HepG2 (cell line): ENCODE measurements at regions not wholly inside any gene's neighbourhood (a gene's known extent, or its start where the extent isn't known, plus 50 kb on each side); places are given as distances from the start of the nearest gene placed in this dataset.

Experiments
- ATAC-seq: fragments of 200-7000 bp; cut with Tn5 transposase; 3 replicates; pipeline ENCODE4 v1.9.1; 2020; ENCODE audit warnings: mild to moderate bottlenecking, moderate library complexity
- BruUV-seq: library from RNA; stranded (reverse); fragments of 400-500 nt; replicated peaks from 2 replicates; lab custom pipeline; 2021; lab: Mats Ljungman, UMichigan
- CTCF ChIA-PET: fragments of 300-600 bp; formaldehyde crosslinking; extraction: SDS; loops from one replicate; lab custom pipeline; 2021; ENCODE audit warnings: low total read pairs, inconsistent platforms, low intra/inter-chr PET ratio; lab: Yijun Ruan, JAX
- POLR2A ChIA-PET: fragments of 350-600 bp; sonication (Branson Sonifier 250); formaldehyde crosslinking; loops from one replicate; lab custom pipeline; 2020; ENCODE audit warnings: antibody characterized with exemption, inconsistent platforms; lab: Yijun Ruan, JAX
- DNase-seq: peaks from one replicate; pipeline ENCODE4 v3.0.0-alpha.2; 2015; ENCODE audit warnings: low spot score
- FAIRE-seq: peaks from 3 replicates; lab custom pipeline; 2011; peaks lifted over from hg19 to GRCh38; lab: Jason Lieb, UNC
- H2AFZ ChIP-seq: one replicate; pipeline ENCODE4 v1.6.1; 2011; ENCODE audit warnings: low read length, inconsistent platforms
- H3K27ac ChIP-seq: fragments of 300-600 bp; 3 replicates; pipeline ENCODE4 v1.8.0; 2011; ENCODE audit warnings: mixed run types, mild to moderate bottlenecking, mixed read lengths, low read length, inconsistent platforms; ENCODE audit not compliant: insufficient read depth; ENCODE audit errors: extremely low read length
- H3K27me3 ChIP-seq, 2 experiments: fragments of 200-600 bp in 1 of 2; 2 replicates in 1 of 2; 3 replicates in 1 of 2; pipeline versions ENCODE4 v1.6.0 to v1.8.0; 2011; ENCODE audit warnings: low read length in 2 of 2, mild to moderate bottlenecking in 2 of 2, moderate library complexity in 2 of 2, inconsistent platforms in 1 of 2; ENCODE audit not compliant: insufficient read depth in 2 of 2, control insufficient read depth in 1 of 2
- H3K36me3 ChIP-seq, 2 experiments: fragments of 200-600 bp in 1 of 2; replicated peaks in 1 of 2; 2 replicates in 1 of 2; 3 replicates in 1 of 2; pipeline versions ENCODE4 v1.5.1 to v1.8.0; 2011; ENCODE audit warnings: low read length in 2 of 2, inconsistent platforms in 1 of 2; ENCODE audit not compliant: insufficient read depth in 2 of 2, control insufficient read depth in 1 of 2
- H3K4me1 ChIP-seq: 2 replicates; pipeline ENCODE4 v1.5.1; 2012; ENCODE audit warnings: low read length, inconsistent platforms; ENCODE audit not compliant: insufficient read depth
- H3K4me2 ChIP-seq: 2 replicates; pipeline ENCODE4 v1.6.0; 2011; ENCODE audit warnings: low read depth, low read length, inconsistent platforms
- H3K4me3 ChIP-seq, 3 experiments: fragments of 200-600 bp in 1 of 3; sonication (generic), shearing (Covaris generic) in 1 of 3; replicated peaks in 1 of 3; 2 replicates each; pipeline ENCODE4 v1.5.1; 2011 to 2016; ENCODE audit warnings: low read length in 3 of 3, inconsistent platforms in 2 of 3, low read depth in 2 of 3, mild to moderate bottlenecking in 2 of 3, control low read depth in 1 of 3, mixed read lengths in 1 of 3; ENCODE audit not compliant: insufficient read depth in 1 of 3
- H3K79me2 ChIP-seq: one replicate; pipeline ENCODE4 v1.6.1; 2011; ENCODE audit warnings: low read length, inconsistent platforms; ENCODE audit not compliant: insufficient read depth
- H3K9ac ChIP-seq: 2 replicates; pipeline ENCODE4 v1.6.0; 2011; ENCODE audit warnings: mild to moderate bottlenecking, low read depth, low read length, inconsistent platforms; ENCODE audit not compliant: insufficient read depth
- H3K9me3 ChIP-seq: 2 replicates; pipeline ENCODE4 v1.5.1; 2012; ENCODE audit warnings: mild to moderate bottlenecking, low read length
- H4K20me1 ChIP-seq: 2 replicates; pipeline ENCODE4 v1.6.0; 2011; ENCODE audit warnings: inconsistent platforms, mild to moderate bottlenecking, low read length, moderate library complexity; ENCODE audit not compliant: insufficient read depth
- ATF3 ChIP-seq: sonication (generic); formaldehyde crosslinking; IDR thresholded peaks from 2 replicates; pipeline ENCODE4 v1.4.0; 2020; ENCODE audit warnings: missing genetic modification reagents
- GLI4 ChIP-seq: sonication (generic); formaldehyde crosslinking; IDR thresholded peaks from 2 replicates; pipeline ENCODE4 v1.5.1; 2020; ENCODE audit warnings: missing genetic modification reagents, mild to moderate bottlenecking, moderate library complexity, borderline replicate concordance
- NCOA1 ChIP-seq: sonication (generic); formaldehyde crosslinking; IDR thresholded peaks from 2 replicates; pipeline ENCODE4 v1.9.0; 2021; ENCODE audit warnings: missing genetic modification reagents
- PTBP1 ChIP-seq: fragments of 200-400 bp; formaldehyde crosslinking; IDR thresholded peaks from 2 replicates; pipeline ENCODE4 v1.6.1; 2018; ENCODE audit warnings: low read length, low read depth; ENCODE audit not compliant: poor library complexity, severe bottlenecking
- SNRNP70 ChIP-seq: fragments of 200-400 bp; formaldehyde crosslinking; IDR thresholded peaks from 2 replicates; pipeline ENCODE4 v1.6.1; 2017; ENCODE audit warnings: mild to moderate bottlenecking, low read depth, low read length, moderate library complexity
- SP140L ChIP-seq: sonication (generic); formaldehyde crosslinking; IDR thresholded peaks from 2 replicates; pipeline ENCODE4 v1.4.0; 2020; ENCODE audit warnings: missing genetic modification reagents, borderline replicate concordance
- TEAD3 ChIP-seq: optimal IDR thresholded peaks from 2 replicates; pipeline ENCODE3; 2016; ENCODE audit warnings: borderline replicate concordance
- TSC22D2 ChIP-seq: sonication (generic); formaldehyde crosslinking; IDR thresholded peaks from 2 replicates; pipeline ENCODE4 v1.5.1; 2020; ENCODE audit warnings: missing genetic modification reagents, mild to moderate bottlenecking, borderline replicate concordance
- ZKSCAN1 ChIP-seq: fragments of 150-350 bp; IDR thresholded peaks from 2 replicates; pipeline ENCODE4 v1.6.1; 2014; ENCODE audit warnings: low read length
- ZNF337 ChIP-seq: sonication (generic); formaldehyde crosslinking; IDR thresholded peaks from 2 replicates; pipeline ENCODE4 v1.5.1; 2020; ENCODE audit warnings: missing genetic modification reagents, low read depth, mild to moderate bottlenecking, borderline replicate concordance
- ZNF558 ChIP-seq: sonication (generic); formaldehyde crosslinking; IDR thresholded peaks from 2 replicates; pipeline ENCODE4 v1.9.0; 2022; ENCODE audit warnings: mild to moderate bottlenecking, missing genetic modification reagents, borderline replicate concordance
- ZNF562 ChIP-seq: sonication (generic); formaldehyde crosslinking; IDR thresholded peaks from 2 replicates; pipeline ENCODE4 v1.8.0; 2022; ENCODE audit warnings: missing genetic modification reagents, borderline replicate concordance
- ZNF724P ChIP-seq: sonication (generic); formaldehyde crosslinking; IDR thresholded peaks from 2 replicates; pipeline ENCODE4 v1.8.0; 2022; ENCODE audit warnings: missing genetic modification reagents, borderline replicate concordance
- WGBS: methylation state at CpG from one replicate; pipeline ENCODE4 v1.1.6; 2017; ENCODE audit warnings: low lambda C conversion rate; 5-methylcytosine and 5-hydroxymethylcytosine counted together
- in situ Hi-C: cut with HindIII; loops from 2 replicates; pipeline ENCODE4 v1.10.0; 2017; ENCODE audit warnings: low pct_unique_long_range_greater_than_20kb; ENCODE audit not compliant: extremely low pct_ligation_motif_present
- intact Hi-C: fragments of 100-400 bp; cut with micrococcal nuclease; formaldehyde crosslinking; loops from one replicate; pipeline ENCODE4 v1.10.0; 2022; ENCODE audit not compliant: unreplicated experiment
- TF ChIP-seq, protein P1 (sequence below): sonication (generic); formaldehyde crosslinking; IDR thresholded peaks from 2 replicates; pipeline ENCODE4 v1.4.0; 2020; ENCODE audit warnings: missing genetic modification reagents

DNA sequence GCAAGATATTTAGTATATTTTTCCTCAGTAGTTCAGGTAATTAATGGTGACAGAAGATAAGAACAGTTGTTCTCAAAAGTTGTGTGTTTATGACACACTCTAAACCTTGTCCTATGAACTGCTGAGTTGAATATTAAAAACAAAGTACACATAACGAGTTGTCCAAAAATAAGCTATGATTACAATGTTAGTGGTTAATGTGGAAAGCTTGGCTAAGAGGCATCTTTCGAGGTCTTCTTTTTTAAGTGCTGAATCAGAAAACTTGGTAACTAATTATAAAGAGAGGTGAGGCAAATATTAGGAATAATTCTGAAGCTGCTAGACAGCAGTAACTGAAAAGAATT, 1088.7 kb downstream of the SUCLG1 start (continued):
- TF ChIP-seq ZNF337 (no peak), ZNF562 (CRISPR knock-in tag) (no peak), NCOA1 (CRISPR knock-in tag) (no peak), SNRNP70 (no peak), ZNF558 (CRISPR knock-in tag) (no peak), TSC22D2 (no peak)

GRCh38 chr2:83369601-83370418, 1089.3 kb downstream of the SUCLG1 start:
- ChIA-PET CTCF (no interaction called here), POLR2A (no interaction called here)
- no peak overlapping the region for H3K27ac ChIP-seq
- H2AFZ ChIP-seq = no peak overlapping the region
- no peaks in the 10 kb centered on the region for H4K20me1 ChIP-seq
- H3K9ac ChIP-seq = no peak overlapping the region
- no peak overlapping the region for H3K4me2 ChIP-seq
- DNase-seq = no peak
- no TSS peak for BruUV-seq
- no peak for TF ChIP-seq ZNF724P (CRISPR knock-in tag)
- no peak for TF ChIP-seq PTBP1
- no peak for TF ChIP-seq GLI4
- TF ChIP-seq ATF3 (CRISPR knock-in tag) = no peak
- TF ChIP-seq, protein P1, sequence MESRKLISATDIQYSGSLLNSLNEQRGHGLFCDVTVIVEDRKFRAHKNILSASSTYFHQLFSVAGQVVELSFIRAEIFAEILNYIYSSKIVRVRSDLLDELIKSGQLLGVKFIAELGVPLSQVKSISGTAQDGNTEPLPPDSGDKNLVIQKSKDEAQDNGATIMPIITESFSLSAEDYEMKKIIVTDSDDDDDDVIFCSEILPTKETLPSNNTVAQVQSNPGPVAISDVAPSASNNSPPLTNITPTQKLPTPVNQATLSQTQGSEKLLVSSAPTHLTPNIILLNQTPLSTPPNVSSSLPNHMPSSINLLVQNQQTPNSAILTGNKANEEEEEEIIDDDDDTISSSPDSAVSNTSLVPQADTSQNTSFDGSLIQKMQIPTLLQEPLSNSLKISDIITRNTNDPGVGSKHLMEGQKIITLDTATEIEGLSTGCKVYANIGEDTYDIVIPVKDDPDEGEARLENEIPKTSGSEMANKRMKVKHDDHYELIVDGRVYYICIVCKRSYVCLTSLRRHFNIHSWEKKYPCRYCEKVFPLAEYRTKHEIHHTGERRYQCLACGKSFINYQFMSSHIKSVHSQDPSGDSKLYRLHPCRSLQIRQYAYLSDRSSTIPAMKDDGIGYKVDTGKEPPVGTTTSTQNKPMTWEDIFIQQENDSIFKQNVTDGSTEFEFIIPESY (CRISPR knock-in tag) = no peak
- TF ChIP-seq ZKSCAN1 = no peak
- TF ChIP-seq SP140L = no peak
- TF ChIP-seq TEAD3 (CRISPR knock-in tag) = no peak
- no peaks in the 10 kb centered on the region for H3K79me2 ChIP-seq
- H3K36me3 ChIP-seq = no peaks in the 10 kb centered on the region
- no peaks in the 10 kb centered on the region for H3K27me3 ChIP-seq
- no peak for ATAC-seq
- no peak for FAIRE-seq
- intact Hi-C loops = no loop called here
- no peaks in the 10 kb centered on the region for H3K4me1 ChIP-seq
- no peak overlapping the region for H3K4me3 ChIP-seq
- H3K9me3 ChIP-seq = peaks cover 84% of the 10 kb centered on the region
- 27% methylated on average over 6 of the region's 6 CpGs for WGBS
- in situ Hi-C loops = no loop called here
